ENCODE measurements at regions not wholly inside any gene's neighbourhood (a gene's known extent, or its start where the extent isn't known, plus 50 kb on each side); places are given as distances from the start of the nearest gene placed in this dataset.
A peak's percentile ranks its signal among the peaks of the same experiment; 100 is the strongest.
"Not testable (repeated sequence)": the region's sequence is repeated elsewhere in the genome, so short reads cannot be mapped to it uniquely, and the experiment has no call there.

- not testable (repeated sequence) for H3K4me2 ChIP-seq (ENCODE audit: low read length); H2BK5ac ChIP-seq (ENCODE audit: low read depth, low read length, poor library complexity); H3K14ac ChIP-seq (ENCODE audit: low read length); H3K4me1 ChIP-seq (ENCODE audit: control insufficient read depth in 1 of 2, insufficient read depth in 2 of 2, low read length in 2 of 2); H3K79me2 ChIP-seq (ENCODE audit: control insufficient read depth, insufficient read depth, low read length, poor library complexity); H3K23ac ChIP-seq (ENCODE audit: low read length); H4K8ac ChIP-seq (ENCODE audit: low read depth, low read length); H3K36me3 ChIP-seq (ENCODE audit: control insufficient read depth in 1 of 2, insufficient read depth in 2 of 2, low read length in 2 of 2); H2AK5ac ChIP-seq (ENCODE audit: low read length); H3K27me3 ChIP-seq (ENCODE audit: insufficient read depth, low read length); H4K12ac ChIP-seq (ENCODE audit: low read depth, low read length); H3K79me1 ChIP-seq (ENCODE audit: low read length); H3K27ac ChIP-seq (ENCODE audit: low read depth, low read length); H2BK120ac ChIP-seq (ENCODE audit: insufficient read depth, low read length, poor library complexity); H2AFZ ChIP-seq (ENCODE audit: insufficient read depth, low read length, poor library complexity); H3K4ac ChIP-seq (ENCODE audit: low read depth, low read length); H3K9me3 ChIP-seq (ENCODE audit: insufficient read depth, low read depth, low read length); H3K18ac ChIP-seq (ENCODE audit: low read length); H4K91ac ChIP-seq (ENCODE audit: low read depth, low read length); H3K4me3 ChIP-seq (ENCODE audit: low read depth, low read length); H2BK12ac ChIP-seq (ENCODE audit: low read length); H3K9ac ChIP-seq (ENCODE audit: low read length)
- peak; percentile 69 to 70 for DNase-seq
- no CpG with 5 or more reads among the region's 5 CpGs for WGBS (ENCODE audit: extremely low coverage, insufficient coverage, insufficient read length)
Measured at GRCh38 chr4:3948210-3948609, 182.0 kb downstream of the ADRA2C start.

- not testable (repeated sequence) for H2AFZ ChIP-seq (ENCODE audit: insufficient read depth, low read length, poor library complexity); H3K23ac ChIP-seq (ENCODE audit: low read length); H2BK120ac ChIP-seq (ENCODE audit: insufficient read depth, low read length, poor library complexity); H4K12ac ChIP-seq (ENCODE audit: low read depth, low read length); H3K36me3 ChIP-seq (ENCODE audit: control insufficient read depth in 1 of 2, insufficient read depth in 2 of 2, low read length in 2 of 2); H3K27me3 ChIP-seq (ENCODE audit: insufficient read depth, low read length); H2BK5ac ChIP-seq (ENCODE audit: low read depth, low read length, poor library complexity); H3K27ac ChIP-seq (ENCODE audit: low read depth, low read length); H3K14ac ChIP-seq (ENCODE audit: low read length); H4K8ac ChIP-seq (ENCODE audit: low read depth, low read length); H3K18ac ChIP-seq (ENCODE audit: low read length); H3K4me2 ChIP-seq (ENCODE audit: low read length); H3K4me3 ChIP-seq (ENCODE audit: low read depth, low read length); H3K9me3 ChIP-seq (ENCODE audit: insufficient read depth, low read depth, low read length); H3K4ac ChIP-seq (ENCODE audit: low read depth, low read length); H4K91ac ChIP-seq (ENCODE audit: low read depth, low read length); H2AK5ac ChIP-seq (ENCODE audit: low read length); H3K9ac ChIP-seq (ENCODE audit: low read length); H3K4me1 ChIP-seq (ENCODE audit: control insufficient read depth in 1 of 2, insufficient read depth in 2 of 2, low read length in 2 of 2); H2BK12ac ChIP-seq (ENCODE audit: low read length); H3K79me1 ChIP-seq (ENCODE audit: low read length); H3K79me2 ChIP-seq (ENCODE audit: control insufficient read depth, insufficient read depth, low read length, poor library complexity)
- WGBS (ENCODE audit: extremely low coverage, insufficient coverage, insufficient read length): no CpG with 5 or more reads among the region's 5 CpGs
- peak in 1 of 2 donors; percentile 42 for DNase-seq
Measured at GRCh38 chr4:3949916-3950315, 183.7 kb downstream of the ADRA2C start.

GRCh38 chr4:3952443-3953139, 186.4 kb downstream of the ADRA2C start:
- not testable (repeated sequence) for DNase-seq; H3K4ac ChIP-seq (ENCODE audit: low read depth, low read length); H3K4me2 ChIP-seq (ENCODE audit: low read length); H4K91ac ChIP-seq (ENCODE audit: low read depth, low read length); H2BK12ac ChIP-seq (ENCODE audit: low read length); H3K18ac ChIP-seq (ENCODE audit: low read length); H3K9ac ChIP-seq (ENCODE audit: low read length); H3K79me2 ChIP-seq (ENCODE audit: control insufficient read depth, insufficient read depth, low read length, poor library complexity); H2AFZ ChIP-seq (ENCODE audit: insufficient read depth, low read length, poor library complexity); H3K9me3 ChIP-seq (ENCODE audit: insufficient read depth, low read depth, low read length); H3K36me3 ChIP-seq (ENCODE audit: control insufficient read depth in 1 of 2, insufficient read depth in 2 of 2, low read length in 2 of 2); H3K79me1 ChIP-seq (ENCODE audit: low read length); H2BK120ac ChIP-seq (ENCODE audit: insufficient read depth, low read length, poor library complexity); H2BK5ac ChIP-seq (ENCODE audit: low read depth, low read length, poor library complexity); H2AK5ac ChIP-seq (ENCODE audit: low read length); H3K4me3 ChIP-seq (ENCODE audit: low read depth, low read length); H4K8ac ChIP-seq (ENCODE audit: low read depth, low read length); H3K27ac ChIP-seq (ENCODE audit: low read depth, low read length); H3K4me1 ChIP-seq (ENCODE audit: control insufficient read depth in 1 of 2, insufficient read depth in 2 of 2, low read length in 2 of 2); H4K12ac ChIP-seq (ENCODE audit: low read depth, low read length); H3K14ac ChIP-seq (ENCODE audit: low read length); H3K27me3 ChIP-seq (ENCODE audit: insufficient read depth, low read length); H3K23ac ChIP-seq (ENCODE audit: low read length)
- no CpG with 5 or more reads among the region's 9 CpGs for WGBS (ENCODE audit: extremely low coverage, insufficient coverage, insufficient read length)

- not testable (repeated sequence) for H2BK5ac ChIP-seq (ENCODE audit: low read depth, low read length, poor library complexity); H3K27me3 ChIP-seq (ENCODE audit: insufficient read depth, low read length); H3K4me2 ChIP-seq (ENCODE audit: low read length)
Measured at GRCh38 chr4:3953140-3953489, 186.9 kb downstream of the ADRA2C start.

More at GRCh38 chr4:3953140-3953489, 186.9 kb downstream of the ADRA2C start:
- WGBS (ENCODE audit: extremely low coverage, insufficient coverage, insufficient read length): no CpG with 5 or more reads among the region's 4 CpGs
- not testable (repeated sequence) for H4K91ac ChIP-seq (ENCODE audit: low read depth, low read length); H3K27ac ChIP-seq (ENCODE audit: low read depth, low read length); H3K4me3 ChIP-seq (ENCODE audit: low read depth, low read length); H4K8ac ChIP-seq (ENCODE audit: low read depth, low read length); H2AFZ ChIP-seq (ENCODE audit: insufficient read depth, low read length, poor library complexity); H3K36me3 ChIP-seq (ENCODE audit: control insufficient read depth in 1 of 2, insufficient read depth in 2 of 2, low read length in 2 of 2); H2AK5ac ChIP-seq (ENCODE audit: low read length); H3K4me1 ChIP-seq (ENCODE audit: control insufficient read depth in 1 of 2, insufficient read depth in 2 of 2, low read length in 2 of 2); H3K9ac ChIP-seq (ENCODE audit: low read length); H3K79me2 ChIP-seq (ENCODE audit: control insufficient read depth, insufficient read depth, low read length, poor library complexity); H3K14ac ChIP-seq (ENCODE audit: low read length); H3K18ac ChIP-seq (ENCODE audit: low read length); H2BK12ac ChIP-seq (ENCODE audit: low read length); H3K4ac ChIP-seq (ENCODE audit: low read depth, low read length); H2BK120ac ChIP-seq (ENCODE audit: insufficient read depth, low read length, poor library complexity); H4K12ac ChIP-seq (ENCODE audit: low read depth, low read length); H3K79me1 ChIP-seq (ENCODE audit: low read length); H3K23ac ChIP-seq (ENCODE audit: low read length); H3K9me3 ChIP-seq (ENCODE audit: insufficient read depth, low read depth, low read length)
- DNase-seq: peak; percentile 32 to 43

Measured in trophoblast cell (in vitro differentiated cells and primary cell).